GM23248 (cell line): ENCODE measurements at regions not wholly inside any gene's neighbourhood (a gene's known extent, or its start where the extent isn't known, plus 50 kb on each side); places are given as distances from the start of the nearest gene placed in this dataset.

ENCODE experiments used
- EZH2 ChIP-seq: fragments of 200-600 bp; sonication (generic); IDR thresholded peaks from 2 replicates; pipeline ENCODE4 v1.6.1; 2018; ENCODE audit warnings: antibody characterized with exemption, mild to moderate bottlenecking; ENCODE audit not compliant: insufficient read depth, poor library complexity, severe bottlenecking
- EZH2phosphoT487 ChIP-seq: fragments of 200-600 bp; sonication (generic); IDR thresholded peaks from 2 replicates; pipeline ENCODE4 v1.6.1; 2018; ENCODE audit warnings: antibody characterized with exemption, moderate library complexity, mild to moderate bottlenecking, low read depth; ENCODE audit not compliant: insufficient read depth

DNA sequence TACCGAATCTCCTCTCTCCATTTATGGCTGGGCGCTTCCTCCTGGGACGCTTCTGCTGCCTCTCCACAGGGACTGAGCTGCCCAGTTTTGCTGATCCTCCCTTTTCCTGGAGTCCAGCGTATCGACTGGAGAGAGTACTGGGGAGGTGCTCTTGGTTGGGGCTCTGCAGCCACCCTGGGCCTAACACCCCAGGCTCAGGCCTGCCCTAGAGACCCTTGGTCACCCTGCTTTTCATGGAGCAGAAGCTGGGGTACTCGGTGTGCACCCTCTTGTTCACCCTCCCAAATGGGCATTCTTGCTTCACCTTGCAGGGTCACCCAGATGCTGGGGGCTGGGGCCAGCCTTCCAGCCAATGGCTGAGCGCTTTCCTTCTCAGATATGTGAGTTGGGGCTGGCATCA lies 88.8 kb upstream of the RET start:
- TF ChIP-seq EZH2: no peak
- TF ChIP-seq EZH2phosphoT487: no peak
